ENCODE measurements at regions not wholly inside any gene's neighbourhood (a gene's known extent, or its start where the extent isn't known, plus 50 kb on each side); places are given as distances from the start of the nearest gene placed in this dataset.

DNA sequence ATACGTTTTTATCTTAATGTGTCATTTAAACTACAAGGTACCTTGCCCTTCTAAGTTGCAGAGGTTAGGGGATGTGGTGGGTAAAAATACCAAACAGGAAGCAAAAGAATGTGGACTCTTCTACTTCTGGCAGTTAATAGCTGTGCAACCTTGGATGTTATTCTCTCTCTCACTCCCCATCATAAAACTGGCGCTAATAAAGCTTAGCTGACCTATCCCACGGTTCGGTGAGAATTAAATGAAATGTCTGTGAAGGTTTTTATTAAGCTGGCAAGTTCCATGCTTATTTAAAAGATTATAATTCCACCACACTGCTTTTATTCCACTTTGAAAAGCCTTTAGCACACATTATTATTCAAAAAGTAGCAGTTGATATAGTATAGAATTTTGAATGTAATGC is 127.8 kb upstream of the SLC22A23 start:
- TF ChIP-seq, protein P1, sequence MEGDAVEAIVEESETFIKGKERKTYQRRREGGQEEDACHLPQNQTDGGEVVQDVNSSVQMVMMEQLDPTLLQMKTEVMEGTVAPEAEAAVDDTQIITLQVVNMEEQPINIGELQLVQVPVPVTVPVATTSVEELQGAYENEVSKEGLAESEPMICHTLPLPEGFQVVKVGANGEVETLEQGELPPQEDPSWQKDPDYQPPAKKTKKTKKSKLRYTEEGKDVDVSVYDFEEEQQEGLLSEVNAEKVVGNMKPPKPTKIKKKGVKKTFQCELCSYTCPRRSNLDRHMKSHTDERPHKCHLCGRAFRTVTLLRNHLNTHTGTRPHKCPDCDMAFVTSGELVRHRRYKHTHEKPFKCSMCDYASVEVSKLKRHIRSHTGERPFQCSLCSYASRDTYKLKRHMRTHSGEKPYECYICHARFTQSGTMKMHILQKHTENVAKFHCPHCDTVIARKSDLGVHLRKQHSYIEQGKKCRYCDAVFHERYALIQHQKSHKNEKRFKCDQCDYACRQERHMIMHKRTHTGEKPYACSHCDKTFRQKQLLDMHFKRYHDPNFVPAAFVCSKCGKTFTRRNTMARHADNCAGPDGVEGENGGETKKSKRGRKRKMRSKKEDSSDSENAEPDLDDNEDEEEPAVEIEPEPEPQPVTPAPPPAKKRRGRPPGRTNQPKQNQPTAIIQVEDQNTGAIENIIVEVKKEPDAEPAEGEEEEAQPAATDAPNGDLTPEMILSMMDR (IDR thresholded peaks at IDR 0.05) = no peak
- TF ChIP-seq POLR2AphosphoS5 (IDR thresholded peaks at IDR 0.05) (no peak), EP300 (IDR thresholded peaks at IDR 0.05) (no peak)

Data from esophagus muscularis mucosa (tissue), 4 donors.